A549 (cell line): ENCODE measurements at regions not wholly inside any gene's neighbourhood (a gene's known extent, or its start where the extent isn't known, plus 50 kb on each side); places are given as distances from the start of the nearest gene placed in this dataset.
"Not testable (repeated sequence)": the region's sequence is repeated elsewhere in the genome, so short reads cannot be mapped to it uniquely, and the experiment has no call there.

Experiments used
- CTCF ChIP-seq: fragments of >200 bp; sonication (Bioruptor Twin); formaldehyde crosslinking; IDR thresholded peaks from 3 replicates; pipeline ENCODE4 v1.5.1; 2016
- ESRRA ChIP-seq: fragments of 150-350 bp; IDR thresholded peaks from 2 replicates; pipeline ENCODE4 v1.6.1; 2014; ENCODE audit warnings: mild to moderate bottlenecking, low read length, borderline replicate concordance
- HOXB13 ChIP-seq: fragments of 250-450 bp; sonication (Bioruptor Pico); IDR thresholded peaks from 2 replicates; pipeline ENCODE4 v1.5.0; 2020; ENCODE audit warnings: low read depth, mild to moderate bottlenecking, moderate library complexity
- KDM5A ChIP-seq: fragments of 200-600 bp; sonication (generic); IDR thresholded peaks from 2 replicates; pipeline ENCODE4 v1.6.1; 2016; ENCODE audit warnings: antibody characterized with exemption, mild to moderate bottlenecking
- MAFK ChIP-seq: fragments of 450-650 bp; IDR thresholded peaks from 2 replicates; pipeline ENCODE4 v1.6.1; 2014; ENCODE audit not compliant: partially characterized antibody
- MAX ChIP-seq: IDR thresholded peaks from 2 replicates; pipeline ENCODE4 v1.6.1; 2012
- MYC ChIP-seq: IDR thresholded peaks from 2 replicates; pipeline ENCODE4 v1.6.1; 2012; ENCODE audit warnings: mild to moderate bottlenecking, inconsistent platforms, low read length, improper control_type of control experiment, borderline replicate concordance
- NPAS2 ChIP-seq: fragments of 250-450 bp; sonication (Bioruptor Pico); IDR thresholded peaks from 2 replicates; pipeline ENCODE4 v1.8.0; 2022; ENCODE audit warnings: mild to moderate bottlenecking, moderate library complexity, borderline replicate concordance
- RAD21 ChIP-seq, 2 experiments: fragments of >200 bp in 1 of 2; sonication (Bioruptor Twin) in 1 of 2; formaldehyde crosslinking in 1 of 2; IDR thresholded peaks in 1 of 2; conservative IDR thresholded peaks in 1 of 2; 2 replicates in 1 of 2; 3 replicates in 1 of 2; pipeline ENCODE4 v1.6.1; 2012 to 2018; ENCODE audit warnings: inconsistent platforms in 1 of 2
- RCOR1 ChIP-seq: fragments of 150-350 bp; IDR thresholded peaks from 2 replicates; pipeline ENCODE4 v1.6.1; 2014; ENCODE audit warnings: antibody characterized with exemption, low read length, low read depth
- REST ChIP-seq: fragments of 200-600 bp; sonication (generic); IDR thresholded peaks from 2 replicates; pipeline ENCODE4 v1.6.1; 2016; ENCODE audit warnings: antibody characterized with exemption, mild to moderate bottlenecking, moderate library complexity
- RFX5 ChIP-seq: fragments of 450-650 bp; IDR thresholded peaks from 2 replicates; pipeline ENCODE4 v1.7.1; 2014; ENCODE audit warnings: antibody characterized with exemption, mild to moderate bottlenecking, moderate library complexity

- TF ChIP-seq RAD21 (conservative IDR thresholded peaks at IDR 0.05 in 1 of 2, IDR thresholded peaks at IDR 0.05 in 1 of 2); MAFK; CTCF; HOXB13; NPAS2; RFX5; REST; KDM5A; ESRRA; RCOR1; MAX; MYC: not testable (repeated sequence)
These were observed 168.7 kb downstream of the GOSR1 start for GRCh38 chr17:30645875-30646274.
